ENCODE measurements at regions not wholly inside any gene's neighbourhood (a gene's known extent, or its start where the extent isn't known, plus 50 kb on each side); places are given as distances from the start of the nearest gene placed in this dataset.

- TF ChIP-seq CTCF (IDR thresholded peaks at IDR 0.05) (no peak), POLR2A (IDR thresholded peaks at IDR 0.05) (no peak)
Observed at GRCh38 chr5:111655169-111655924, 101.6 kb downstream of the NREP start.

All from right lobe of liver (tissue), 4 donors.